Stimulated activated CD8-positive, alpha-beta memory T cell treated with anti-CD3 and anti-CD28 coated beads, Interleukin-12 subunit alpha, Interleukin-12 subunit beta, amount 100 ng/mL, for 24 hours (primary cell): ENCODE measurements at regions not wholly inside any gene's neighbourhood (a gene's known extent, or its start where the extent isn't known, plus 50 kb on each side); places are given as distances from the start of the nearest gene placed in this dataset.

Experiments used
- DNase-seq: peaks from one replicate; pipeline ENCODE4 v3.0.0-alpha.2; 2020; ENCODE audit errors: extremely low read depth

DNA sequence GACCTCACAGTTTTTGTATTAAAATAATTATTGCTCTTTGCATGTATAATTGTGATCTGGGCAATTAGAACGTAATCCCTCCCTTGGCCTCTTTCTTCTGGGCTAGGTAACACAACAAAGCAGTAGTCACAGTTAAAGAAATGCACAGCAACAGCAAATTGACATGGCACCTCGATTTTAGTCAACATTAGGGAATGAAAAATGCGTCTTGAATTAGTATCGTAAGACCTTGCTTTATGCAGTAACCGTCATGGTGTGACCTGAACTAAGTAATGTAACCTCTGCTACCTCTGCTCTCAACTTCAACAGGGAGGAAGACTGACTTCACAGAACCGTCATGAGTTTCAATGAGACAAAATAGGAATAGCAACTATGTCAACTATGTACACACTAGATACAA is 265.4 kb upstream of the MAF start:
- no peak for DNase-seq

DNA sequence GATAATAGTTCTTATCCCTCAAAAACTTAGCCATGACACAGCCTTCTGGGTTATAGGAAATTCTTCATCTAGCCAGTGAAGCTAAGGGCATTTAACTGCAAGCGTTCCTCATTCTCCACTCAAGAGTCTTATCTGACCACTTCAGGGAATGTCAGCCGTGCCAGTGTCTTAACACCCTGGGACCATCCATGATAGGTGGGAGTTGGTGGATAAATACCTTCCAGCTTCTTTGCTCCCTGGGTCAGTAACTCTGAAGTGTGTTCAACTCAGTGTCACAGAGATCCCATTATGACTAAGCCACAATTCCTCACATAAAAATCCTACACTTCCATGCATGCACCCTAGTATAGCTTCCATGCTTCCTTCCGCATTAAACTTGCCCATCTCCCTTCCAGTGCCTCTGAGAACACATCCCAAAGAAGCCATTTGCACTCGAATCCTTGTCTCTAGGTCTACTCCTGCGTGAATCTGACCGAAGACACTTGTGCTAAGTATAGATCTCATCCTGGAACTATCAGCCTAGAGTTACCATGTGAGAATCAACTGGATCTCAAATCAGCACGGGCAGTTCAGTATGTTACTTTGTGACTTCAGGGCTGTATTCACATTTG is 264.3 kb upstream of the MAF start:
- DNase-seq, result no peak

DNA sequence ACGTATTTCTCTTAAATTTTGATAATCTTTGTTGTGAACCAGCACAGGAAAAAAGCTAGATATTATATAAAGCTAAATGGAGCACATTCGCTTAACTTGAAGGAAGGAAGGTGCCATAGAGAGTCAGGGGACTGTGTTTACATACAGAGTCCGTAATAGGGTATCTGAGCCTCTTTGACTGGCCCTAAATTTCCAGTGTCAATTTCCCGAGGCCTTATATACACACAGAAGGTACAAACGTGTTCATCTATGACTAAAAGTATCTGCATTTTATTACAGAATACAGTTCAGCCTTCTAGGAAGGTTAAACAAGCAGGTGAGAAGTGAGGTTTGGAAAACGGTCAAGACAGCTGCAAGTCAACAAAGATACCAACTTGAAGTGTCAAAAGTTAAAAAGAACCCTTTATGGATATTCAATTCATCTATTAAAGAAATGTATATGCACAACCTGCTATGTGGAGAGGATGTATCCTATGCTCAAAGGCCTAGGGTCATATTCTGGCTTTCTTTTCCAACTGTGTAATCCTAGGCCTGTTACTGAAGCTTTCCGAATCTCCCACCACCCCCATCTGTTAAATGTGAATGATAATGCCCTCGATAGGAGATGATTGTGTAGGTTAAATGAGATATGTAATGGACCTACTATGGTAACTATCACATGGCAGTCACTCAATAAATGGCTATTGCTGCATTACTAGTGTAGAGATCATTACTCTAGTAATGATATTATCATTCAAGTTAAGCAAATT is 263.7 kb upstream of the MAF start:
- DNase-seq, result no peak

DNA sequence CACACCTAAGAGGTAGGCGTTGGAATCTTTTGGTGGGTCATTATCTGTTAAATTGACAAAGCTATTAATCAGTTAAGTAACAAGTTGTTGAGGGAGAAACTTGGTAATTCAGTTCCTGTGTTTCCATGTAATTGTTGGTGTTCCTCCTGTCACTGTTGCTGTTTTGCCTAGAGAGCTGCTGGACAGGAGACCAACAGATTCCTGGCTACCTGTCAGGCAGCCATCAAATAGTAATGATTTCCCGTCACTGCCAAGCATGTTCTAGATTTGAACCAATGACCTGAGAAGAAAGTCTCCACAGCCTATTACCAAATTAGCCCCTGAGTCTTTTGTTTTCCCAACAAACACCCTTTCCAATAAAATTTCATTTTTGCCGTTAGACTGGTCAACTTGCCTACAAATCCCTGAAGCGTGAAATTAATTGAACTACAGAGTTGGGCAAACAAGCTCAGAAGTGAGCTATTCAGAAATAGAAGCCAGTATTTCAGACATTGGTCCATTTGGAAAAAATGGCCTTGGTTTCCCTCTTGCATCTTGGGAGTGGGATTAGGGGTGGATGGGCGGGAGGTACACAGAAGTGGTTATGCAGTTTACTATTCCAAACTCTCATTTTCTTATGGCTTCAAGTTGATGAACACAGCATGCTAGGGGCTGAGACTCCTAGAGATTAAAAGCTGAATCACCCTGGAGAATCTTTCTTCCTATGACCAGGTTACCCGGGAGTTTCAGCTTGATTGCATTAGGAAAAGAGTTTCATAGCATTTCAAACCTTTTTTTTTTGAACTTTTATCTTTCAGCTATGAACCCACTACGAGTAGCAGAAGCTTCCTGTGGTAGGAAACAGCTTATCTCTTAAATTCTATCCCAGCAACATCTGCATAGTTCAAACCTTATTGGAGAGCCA is 262.8 kb upstream of the MAF start:
- no peak for DNase-seq

DNA sequence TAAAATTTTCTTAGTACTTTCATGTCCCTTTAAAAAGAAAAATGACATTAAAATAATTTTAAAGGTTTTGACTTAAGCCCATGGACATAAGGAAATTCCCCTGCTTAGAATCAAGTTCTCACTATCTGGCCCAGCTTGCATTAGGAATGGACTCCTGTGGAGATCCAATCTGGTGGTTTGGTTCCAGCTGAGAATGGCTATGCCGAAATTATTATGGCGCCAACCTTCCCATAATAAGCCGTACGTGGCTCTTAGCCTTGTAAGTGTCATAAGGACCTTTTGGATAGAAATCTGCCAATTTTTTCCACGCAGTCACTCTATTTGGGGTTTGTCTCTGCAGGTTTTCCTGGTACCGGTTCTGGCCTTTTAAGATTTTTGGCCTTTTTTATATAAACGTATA is 262.1 kb upstream of the MAF start:
- no peak for DNase-seq

DNA sequence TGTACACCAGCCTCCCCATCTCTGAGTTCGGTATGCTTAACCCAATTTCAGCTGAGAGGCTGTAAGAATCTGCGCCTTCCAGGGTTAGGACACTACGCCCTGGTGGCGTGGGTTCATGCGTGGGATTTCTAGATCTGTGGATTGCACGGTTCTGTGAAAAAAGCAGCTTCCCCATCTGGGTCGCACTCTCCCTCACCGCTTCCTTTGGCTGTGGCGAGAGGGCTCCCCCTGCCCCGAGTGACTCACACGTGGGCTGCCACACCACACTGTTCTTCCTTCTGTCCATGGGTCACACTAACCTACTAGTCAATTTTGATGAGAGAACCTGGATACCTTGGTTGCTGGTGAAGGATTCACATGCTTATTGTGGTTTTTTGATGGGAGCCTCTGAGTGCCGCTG is 256.0 kb upstream of the MAF start:
- DNase-seq, result no peak

DNA sequence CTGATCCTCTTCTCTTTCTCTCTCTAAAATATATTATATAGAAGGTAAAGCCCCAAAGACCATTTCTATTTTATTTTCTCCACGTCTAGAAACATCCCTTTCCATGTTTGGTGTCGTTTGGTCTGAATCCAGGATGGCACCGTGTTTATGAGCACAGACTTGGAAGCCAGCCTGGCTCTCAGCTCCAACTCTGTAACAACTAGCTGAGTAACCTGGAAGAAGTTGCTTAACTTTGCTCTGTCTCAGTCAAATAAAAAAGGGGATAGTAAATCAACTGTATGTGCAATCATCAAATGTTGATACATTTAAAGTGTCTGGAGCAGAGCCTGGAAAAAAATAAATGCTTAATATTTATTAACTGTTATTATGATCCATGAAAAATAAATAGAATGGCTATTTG is 249.8 kb upstream of the MAF start:
- no peak for DNase-seq

DNA sequence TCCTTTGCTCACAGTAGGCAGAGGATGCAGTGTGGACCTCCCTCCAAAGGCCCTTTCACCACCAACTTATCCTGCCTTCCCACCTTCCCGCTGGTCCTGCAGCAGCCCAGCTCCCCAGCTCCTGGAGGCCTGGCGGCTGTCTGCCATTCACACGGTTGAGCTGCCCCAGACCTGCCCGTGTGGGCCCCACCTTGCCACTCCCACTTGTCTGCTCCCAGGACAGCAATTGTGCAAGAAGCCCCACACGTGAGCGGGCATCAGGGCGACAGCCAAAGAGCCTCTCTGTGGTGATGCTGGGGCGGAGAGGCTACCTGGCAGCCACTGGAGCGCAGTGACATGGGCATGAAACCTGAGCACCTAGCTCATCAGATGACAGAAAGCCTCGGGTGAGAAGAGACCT is 248.6 kb upstream of the MAF start:
- no peak for DNase-seq

DNA sequence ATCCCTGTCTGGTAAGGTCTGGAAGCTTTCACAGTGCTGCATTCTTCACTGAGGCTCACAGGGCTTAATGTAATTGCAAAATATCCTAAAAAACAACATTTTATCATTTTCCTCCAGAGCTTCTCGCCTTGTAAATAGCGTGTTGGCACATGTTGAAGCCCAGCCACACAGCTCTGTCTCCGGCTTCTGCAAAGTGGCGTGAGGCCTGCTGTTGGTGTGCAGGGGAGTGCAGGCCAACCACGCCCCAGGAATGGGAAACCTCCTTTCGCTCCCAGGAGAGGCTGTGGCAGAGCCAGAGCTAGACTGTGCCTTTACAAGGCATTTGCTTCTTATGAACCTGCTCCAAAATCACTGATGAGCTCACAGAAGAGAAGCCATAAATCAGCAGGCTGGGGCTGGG is 248.2 kb upstream of the MAF start:
- DNase-seq, result no peak

DNA sequence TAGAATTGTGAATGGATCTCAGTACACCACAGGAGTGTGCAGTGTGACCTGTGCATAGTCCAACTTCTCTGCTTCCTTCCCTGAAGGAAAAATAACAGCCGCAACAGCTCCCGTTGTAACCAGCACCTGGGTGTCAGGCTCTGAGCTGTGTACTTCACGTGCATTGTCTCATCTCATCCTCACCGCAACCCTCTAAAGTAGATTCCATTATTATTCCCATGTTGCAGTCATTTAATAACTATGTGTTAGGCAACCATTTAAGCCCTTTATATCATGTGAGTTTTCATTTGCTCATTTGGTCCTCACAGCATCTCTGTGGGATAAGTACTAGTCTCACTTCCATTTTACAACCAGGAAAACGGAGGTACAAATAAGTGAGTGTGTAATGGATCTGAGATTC is 247.0 kb upstream of the MAF start:
- no peak for DNase-seq

DNA sequence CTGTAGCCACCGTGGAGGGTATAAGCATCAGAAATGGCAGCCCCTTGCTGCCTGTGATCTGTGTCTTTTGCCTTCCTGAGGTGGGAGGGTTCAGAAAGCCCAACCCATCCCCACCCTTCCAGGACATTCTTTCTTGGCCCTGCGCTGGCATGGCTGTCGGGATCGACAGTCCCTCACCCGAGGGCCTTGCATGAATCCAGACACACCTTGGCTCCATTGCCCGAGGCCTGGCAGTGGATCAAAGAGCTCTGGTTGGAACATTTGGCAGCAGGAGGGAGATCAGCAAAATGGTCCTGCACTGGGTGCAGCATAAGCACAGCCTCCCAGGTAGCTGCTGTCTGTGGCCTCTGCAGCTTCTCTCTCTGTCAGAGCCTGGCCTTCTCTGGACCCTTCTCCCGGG is 246.6 kb upstream of the MAF start:
- no peak for DNase-seq

DNA sequence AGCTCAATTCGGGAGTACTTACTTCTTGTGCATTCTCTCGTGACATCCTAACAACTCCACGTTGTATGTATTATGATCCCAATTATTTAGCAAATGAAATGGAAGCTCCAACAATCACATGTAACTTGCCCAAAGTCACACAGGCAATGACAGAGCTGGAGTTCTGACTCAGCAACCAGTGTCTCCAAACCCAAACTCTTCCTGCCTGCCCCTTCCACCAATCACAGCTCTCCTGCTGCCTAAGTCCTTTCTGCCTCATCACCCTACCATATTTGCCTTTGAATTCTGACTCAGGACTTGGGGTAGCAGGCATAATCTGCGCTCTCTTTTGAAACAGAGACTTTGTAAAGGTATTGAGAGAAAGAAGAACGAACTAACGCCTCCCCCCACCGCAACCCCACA is 245.2 kb upstream of the MAF start:
- no peak for DNase-seq

DNA sequence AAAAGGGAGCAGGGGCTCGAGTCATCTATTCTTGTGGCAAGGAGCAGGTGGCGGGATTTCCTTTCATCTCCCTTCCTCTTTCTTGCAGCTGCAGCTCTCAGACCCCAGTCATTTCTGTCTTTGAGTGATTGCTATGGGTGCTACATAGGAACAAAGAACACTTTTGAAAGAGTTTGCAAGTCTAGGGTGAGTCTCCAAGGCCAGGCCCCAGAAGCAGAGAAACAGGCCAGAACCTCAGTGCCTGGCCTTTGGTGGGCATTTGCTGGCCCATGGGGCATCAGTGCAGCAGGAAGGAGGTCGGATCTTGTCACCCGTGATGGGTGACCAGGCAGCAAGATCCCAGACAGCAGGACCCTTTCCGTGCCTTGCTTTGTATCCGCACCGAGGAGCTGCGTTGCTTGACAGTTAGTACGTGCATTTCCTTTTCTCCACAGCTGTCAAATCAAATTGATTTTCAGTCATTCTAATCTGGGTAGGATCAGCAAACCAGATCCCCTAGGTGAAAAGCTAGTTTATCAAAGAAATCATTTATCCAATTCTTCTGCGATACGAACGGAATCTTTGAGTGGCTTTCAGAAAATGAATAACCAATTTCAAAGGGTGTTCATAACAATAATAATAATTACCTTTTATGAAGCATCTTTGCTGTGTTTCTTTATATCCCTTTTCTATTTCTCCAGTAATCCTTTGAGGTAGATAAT is 244.6 kb upstream of the MAF start:
- no peak for DNase-seq

DNA sequence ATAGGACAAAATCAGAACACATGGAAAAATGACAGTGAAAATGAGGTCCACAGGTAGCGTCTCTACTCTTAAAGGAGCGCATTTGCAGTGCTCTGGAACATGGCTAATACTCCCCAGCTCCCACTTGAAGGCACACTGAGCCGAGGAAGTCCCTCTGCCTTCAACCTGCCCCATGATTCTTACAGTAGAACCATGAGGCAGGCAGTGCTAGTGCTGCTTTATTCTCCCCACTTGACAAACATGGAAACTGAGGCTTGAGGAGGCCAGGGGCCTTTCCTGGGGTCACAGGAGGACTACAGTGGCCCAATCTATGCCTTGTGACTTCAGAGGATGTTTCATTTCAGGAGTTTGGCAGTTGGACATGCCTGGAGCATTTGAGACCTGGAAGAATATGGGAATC is 244.1 kb upstream of the MAF start:
- DNase-seq, result no peak

DNA sequence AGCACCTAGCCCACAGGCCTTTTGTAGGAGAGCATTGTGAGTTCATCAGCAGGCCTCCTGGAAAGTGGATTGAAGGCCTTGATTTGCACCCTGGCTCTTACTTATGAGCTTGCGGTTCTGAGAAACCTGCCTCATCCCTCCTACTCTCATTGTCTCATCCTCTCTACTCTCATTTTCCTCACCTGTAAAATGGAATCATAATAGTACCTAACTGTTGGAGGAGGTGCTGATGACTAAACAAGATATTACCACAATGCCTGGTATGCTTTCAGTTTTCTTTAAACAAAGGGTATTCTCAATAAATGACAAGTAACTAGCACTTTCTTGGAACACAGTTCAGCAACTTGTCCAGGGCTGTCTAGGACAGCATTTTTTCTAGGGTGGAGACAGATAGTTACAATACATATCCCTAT is 243.1 kb upstream of the MAF start:
- no peak for DNase-seq

DNA sequence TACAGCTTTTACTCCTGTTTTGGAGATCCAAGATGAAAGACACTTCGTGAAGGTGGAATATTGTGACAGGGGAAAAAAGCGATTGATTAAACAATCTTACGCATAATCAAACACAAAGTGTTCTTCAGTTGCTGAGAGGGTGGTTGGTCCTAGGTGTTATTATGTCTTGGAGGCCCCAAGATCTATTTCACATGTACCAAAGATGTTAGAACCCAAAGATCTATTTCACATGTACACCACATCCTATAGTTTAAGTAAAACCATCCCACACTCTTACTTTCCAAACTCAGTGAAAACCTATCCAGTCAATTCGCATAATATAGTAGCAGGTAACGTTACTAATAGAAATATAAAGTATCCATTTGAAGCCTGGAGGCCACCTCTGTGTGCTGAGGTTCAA is 242.6 kb upstream of the MAF start:
- DNase-seq, result no peak

DNA sequence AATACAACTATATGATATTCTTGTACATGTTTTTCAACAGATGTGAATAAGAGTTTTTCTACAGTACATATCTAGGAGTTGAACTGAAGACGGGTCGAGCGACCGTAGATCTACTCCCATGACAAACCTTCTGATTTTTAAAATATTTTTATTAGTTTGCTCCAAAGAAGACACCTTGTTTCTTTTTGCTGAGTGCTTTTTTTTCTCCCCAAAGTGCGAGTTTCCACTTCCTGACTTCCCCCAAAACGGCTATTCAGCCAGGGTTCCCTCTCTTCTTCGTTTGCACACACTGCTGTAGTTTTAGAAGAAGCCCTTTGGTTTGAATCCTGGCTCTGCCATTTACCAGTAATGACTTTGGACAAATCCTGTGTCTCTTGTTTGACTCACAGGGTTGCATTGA is 241.7 kb upstream of the MAF start:
- no peak for DNase-seq

DNA sequence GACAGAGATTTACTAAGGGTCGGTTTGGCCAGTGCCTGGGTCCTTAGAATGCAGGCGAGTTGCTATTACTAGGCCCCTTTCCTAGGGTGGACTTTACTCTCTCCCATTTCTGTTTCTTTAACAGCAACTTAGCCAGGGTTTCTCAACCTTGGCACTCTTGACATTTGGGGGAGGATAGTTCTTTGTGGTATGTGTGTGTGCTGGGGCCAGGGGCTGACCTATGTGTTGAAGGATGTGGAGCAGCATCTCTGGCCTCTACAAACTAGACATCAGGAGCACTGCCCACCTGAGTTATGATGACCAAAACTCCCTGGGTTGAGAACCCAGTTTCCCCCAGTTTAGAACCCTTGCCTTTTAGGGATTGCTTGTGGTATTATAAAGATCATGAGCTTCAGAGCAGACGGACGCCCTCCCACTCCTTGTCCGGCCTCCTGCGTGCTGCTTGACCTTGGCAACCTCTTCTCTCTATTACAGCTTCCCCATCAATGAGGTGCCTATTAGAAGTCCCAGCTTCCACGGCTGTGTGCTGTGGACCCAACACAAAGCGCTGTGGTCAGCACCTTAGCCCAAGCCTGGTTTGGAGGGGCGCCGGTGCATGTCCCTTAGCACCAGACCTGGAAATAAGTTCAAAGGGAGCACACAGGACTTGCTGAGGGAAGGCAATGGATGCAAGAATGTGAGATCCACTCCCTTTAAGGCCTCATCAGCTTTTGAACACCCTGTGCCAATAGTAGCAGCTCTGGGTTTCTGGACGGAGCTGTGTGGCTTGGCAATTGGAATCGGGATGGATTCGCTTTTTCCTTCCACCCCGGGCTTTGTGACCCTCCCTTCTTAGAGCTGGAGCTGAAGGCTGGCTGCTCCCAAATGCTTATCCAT is 239.2 kb upstream of the MAF start:
- DNase-seq, result no peak

DNA sequence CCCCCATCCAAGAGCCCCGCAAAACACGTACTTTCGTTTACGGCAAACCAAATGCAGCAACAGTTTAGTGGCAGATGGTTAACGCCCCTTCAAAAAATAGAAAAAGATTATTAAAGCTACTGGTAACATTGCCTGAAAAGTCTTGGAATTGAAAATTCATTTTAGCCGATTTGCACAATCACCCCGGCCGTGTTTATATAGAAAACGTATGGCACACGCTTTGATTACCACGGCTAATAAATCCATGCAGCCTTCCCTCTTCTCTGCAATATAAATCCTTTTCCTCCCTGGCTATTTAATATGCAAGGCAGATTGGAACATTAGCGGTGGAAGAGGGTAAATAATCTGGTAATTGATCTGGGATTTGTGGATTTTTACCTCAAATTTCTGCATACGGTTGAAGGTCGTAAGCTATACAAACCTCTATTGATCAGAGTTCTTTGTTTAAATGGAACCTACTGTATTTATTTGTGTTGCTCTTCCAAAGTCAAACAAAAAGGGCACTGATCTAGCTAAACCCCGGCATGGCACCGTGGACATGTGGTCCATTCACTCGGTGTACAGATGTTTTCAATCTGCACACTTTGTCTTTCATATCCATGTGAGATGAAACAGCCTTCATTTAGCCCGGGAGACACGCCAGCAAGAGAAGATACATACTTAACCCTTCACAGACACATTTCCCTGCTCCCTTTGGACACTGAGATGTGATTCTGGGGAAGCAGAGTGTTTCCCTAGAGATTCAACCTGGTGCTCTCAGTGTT is 238.1 kb upstream of the MAF start:
- DNase-seq, result no peak

DNA sequence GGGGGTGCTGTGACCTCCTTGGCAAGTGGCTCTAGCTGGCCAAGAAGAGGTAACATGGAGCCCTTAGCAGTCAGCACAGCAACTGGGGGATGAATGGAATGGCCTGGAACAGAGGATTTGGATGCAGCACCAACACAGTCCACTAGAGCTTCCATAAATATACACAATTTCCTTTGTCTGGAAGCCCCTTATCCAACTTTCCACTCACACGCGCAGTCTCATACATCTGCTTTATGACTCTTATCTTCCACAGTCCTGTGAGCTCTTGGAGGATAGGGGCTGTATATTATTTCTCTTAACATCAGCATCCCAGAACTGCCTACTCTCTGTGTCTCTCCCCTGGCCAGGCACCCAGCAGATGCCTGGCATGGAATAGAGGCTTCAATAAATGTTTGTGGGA is 235.6 kb upstream of the MAF start:
- DNase-seq, result no peak

DNA sequence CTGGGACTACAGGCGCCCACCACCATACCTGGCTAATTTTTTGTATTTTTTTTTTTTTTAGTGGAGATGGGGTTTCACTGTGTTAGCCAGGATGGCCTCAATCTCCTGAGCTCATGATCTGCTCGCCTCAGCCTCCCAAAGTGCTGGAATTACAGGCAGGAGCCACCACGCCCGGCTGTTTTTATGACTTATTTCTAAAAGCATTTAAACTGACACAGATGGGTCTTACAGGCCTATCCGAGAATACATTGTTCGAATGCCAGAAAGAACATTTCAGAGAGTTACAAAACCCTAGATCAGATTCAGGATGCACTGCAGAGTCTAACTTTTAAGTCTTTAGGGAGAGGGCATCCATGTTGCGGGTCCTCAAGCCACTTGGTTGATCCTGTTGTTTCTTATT is 234.7 kb upstream of the MAF start:
- no peak for DNase-seq
